Upper lobe of left lung (tissue), 6 donors: ENCODE measurements at regions not wholly inside any gene's neighbourhood (a gene's known extent, or its start where the extent isn't known, plus 50 kb on each side); places are given as distances from the start of the nearest gene placed in this dataset.

Experiments
- ATAC-seq, 2 donors: fragments of 200-7000 bp; cut with Tn5 transposase; one replicate each; pipeline ENCODE4 v1.9.1; 2022; ENCODE audit warnings: mild to moderate bottlenecking in 2 of 2, moderate library complexity in 2 of 2; ENCODE audit not compliant: low FRiP score in 2 of 2
- DNase-seq, 2 donors: peaks; one replicate each; pipeline ENCODE4 v3.0.0-alpha.2; 2019 to 2020
- H3K27ac ChIP-seq, 4 donors: fragments of 200-600 bp; sonication (generic); one replicate each; pipeline ENCODE4 v1.5.1; 2016 to 2019
- H3K27me3 ChIP-seq, 4 donors: fragments of 200-600 bp; sonication (generic); one replicate each; pipeline ENCODE4 v1.5.1; 2017 to 2019
- H3K36me3 ChIP-seq, 4 donors: fragments of 200-600 bp; sonication (generic); one replicate each; pipeline ENCODE4 v1.5.1; 2016 to 2019
- H3K4me1 ChIP-seq, 4 donors: fragments of 200-600 bp; sonication (generic); one replicate each; pipeline ENCODE4 v1.5.1; 2018 to 2019
- H3K4me3 ChIP-seq, 4 donors: fragments of 200-600 bp; sonication (generic); one replicate each; pipeline ENCODE4 v1.5.1; 2017 to 2019; ENCODE audit warnings: mild to moderate bottlenecking in 2 of 4, moderate library complexity in 1 of 4
- H3K9me3 ChIP-seq, 4 donors: fragments of 200-600 bp; sonication (generic); one replicate each; pipeline ENCODE4 v1.5.1; 2018 to 2019
- EP300 ChIP-seq, 4 donors: sonication (generic); formaldehyde crosslinking; IDR thresholded peaks; one replicate each; pipeline ENCODE4 v1.5.1; 2017; ENCODE audit warnings: antibody characterized with exemption in 4 of 4, control low read depth in 2 of 4
- POLR2A ChIP-seq, 4 donors: fragments of 450-650 bp; IDR thresholded peaks; one replicate each; pipeline ENCODE4 v1.5.1; 2016 to 2017; ENCODE audit warnings: antibody characterized with exemption in 4 of 4, mild to moderate bottlenecking in 2 of 4
- POLR2AphosphoS5 ChIP-seq, 2 donors: sonication (generic); formaldehyde crosslinking; IDR thresholded peaks; one replicate each; pipeline ENCODE4 v1.5.1; 2017; ENCODE audit warnings: antibody characterized with exemption in 2 of 2
- WGBS, 2 donors: methylation state at CpG; one replicate each; pipeline ENCODE4 v1.1.5; 2017 to 2018; 5-methylcytosine and 5-hydroxymethylcytosine counted together
- TF ChIP-seq, protein P1 (sequence below), 6 experiments: fragments of 450-650 bp in 4 of 6; fragments of 200-600 bp in 2 of 6; sonication (generic) in 2 of 6; IDR thresholded peaks; one replicate each; pipeline ENCODE4 v1.5.1; 2016 to 2019; ENCODE audit warnings: antibody characterized with exemption in 6 of 6
- donor health status: DM: no; HTN: no; CAD: no; lungs with moderate emphysema.
- donor health status: DM: no; HTN: yes; CAD: no; lungs with severe emphysema.

GRCh38 chr3:26291840-26292239 lies 330.7 kb upstream of the LRRC3B start:
- DNase-seq (no peak), ATAC-seq (no peak)
- TF ChIP-seq, protein P1, sequence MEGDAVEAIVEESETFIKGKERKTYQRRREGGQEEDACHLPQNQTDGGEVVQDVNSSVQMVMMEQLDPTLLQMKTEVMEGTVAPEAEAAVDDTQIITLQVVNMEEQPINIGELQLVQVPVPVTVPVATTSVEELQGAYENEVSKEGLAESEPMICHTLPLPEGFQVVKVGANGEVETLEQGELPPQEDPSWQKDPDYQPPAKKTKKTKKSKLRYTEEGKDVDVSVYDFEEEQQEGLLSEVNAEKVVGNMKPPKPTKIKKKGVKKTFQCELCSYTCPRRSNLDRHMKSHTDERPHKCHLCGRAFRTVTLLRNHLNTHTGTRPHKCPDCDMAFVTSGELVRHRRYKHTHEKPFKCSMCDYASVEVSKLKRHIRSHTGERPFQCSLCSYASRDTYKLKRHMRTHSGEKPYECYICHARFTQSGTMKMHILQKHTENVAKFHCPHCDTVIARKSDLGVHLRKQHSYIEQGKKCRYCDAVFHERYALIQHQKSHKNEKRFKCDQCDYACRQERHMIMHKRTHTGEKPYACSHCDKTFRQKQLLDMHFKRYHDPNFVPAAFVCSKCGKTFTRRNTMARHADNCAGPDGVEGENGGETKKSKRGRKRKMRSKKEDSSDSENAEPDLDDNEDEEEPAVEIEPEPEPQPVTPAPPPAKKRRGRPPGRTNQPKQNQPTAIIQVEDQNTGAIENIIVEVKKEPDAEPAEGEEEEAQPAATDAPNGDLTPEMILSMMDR (IDR thresholded peaks at IDR 0.05): no peak
- TF ChIP-seq EP300 (IDR thresholded peaks at IDR 0.05): no peak
- no peak for TF ChIP-seq POLR2A (IDR thresholded peaks at IDR 0.05)
- TF ChIP-seq POLR2AphosphoS5 (IDR thresholded peaks at IDR 0.05): no peak
- WGBS, 2 donors: 86 to 91% methylated on average over 1 of the region's 1 CpG
- no peaks in the 10 kb centered on the region for H3K36me3 ChIP-seq
- H3K9me3 ChIP-seq: no peaks in the 10 kb centered on the region
- no peak overlapping the region for H3K4me3 ChIP-seq
- no peak overlapping the region for H3K27ac ChIP-seq
- no peaks in the 10 kb centered on the region for H3K27me3 ChIP-seq
- no peaks in the 10 kb centered on the region for H3K4me1 ChIP-seq

- no peaks in the 10 kb centered on the region for H3K9me3 ChIP-seq
- H3K27me3 ChIP-seq: no peaks in the 10 kb centered on the region
- TF ChIP-seq EP300 (IDR thresholded peaks at IDR 0.05) (no peak), POLR2A (IDR thresholded peaks at IDR 0.05) (no peak), POLR2AphosphoS5 (IDR thresholded peaks at IDR 0.05) (no peak)
- TF ChIP-seq, protein P1 (IDR thresholded peaks at IDR 0.05): no peak
- H3K27ac ChIP-seq: no peak overlapping the region
- ATAC-seq (no peak), DNase-seq (no peak)
- WGBS, 2 donors: 88 to 93% methylated on average over 1 of the region's 1 CpG
- no peak overlapping the region for H3K4me3 ChIP-seq
- H3K36me3 ChIP-seq: no peaks in the 10 kb centered on the region
- H3K4me1 ChIP-seq: no peaks in the 10 kb centered on the region
These were observed 329.8 kb upstream of the LRRC3B start for GRCh38 chr3:26292780-26293179.

DNA sequence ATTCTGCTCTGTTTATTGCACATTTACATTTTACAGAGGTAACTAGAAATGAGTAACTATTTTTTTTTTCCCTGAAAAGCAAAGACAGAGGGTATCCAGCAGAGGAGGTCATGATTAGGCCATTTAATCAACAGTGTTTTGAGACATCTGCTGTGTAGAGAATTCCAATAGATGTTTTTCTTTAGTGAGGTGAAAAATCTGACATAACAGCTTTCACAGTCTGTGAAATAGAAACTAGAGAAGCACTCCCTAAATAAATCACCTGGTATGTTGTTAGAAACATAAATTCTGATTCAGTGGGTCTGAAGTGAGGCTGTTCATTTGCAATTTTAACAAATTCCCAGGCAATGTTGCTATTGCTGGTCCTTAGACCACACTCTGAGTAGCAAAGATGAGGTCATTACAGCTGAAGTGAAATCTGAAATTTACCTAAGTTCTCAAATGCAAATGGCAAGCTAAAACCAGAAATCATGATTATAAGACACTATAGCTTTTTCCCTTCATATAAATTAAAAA lies 329.2 kb upstream of the LRRC3B start:
- Histone ChIP-seq H3K9me3 (no peaks in the 10 kb centered on the region), H3K4me1 (no peaks in the 10 kb centered on the region), H3K4me3 (no peak overlapping the region), H3K27me3 (no peaks in the 10 kb centered on the region), H3K27ac (no peak overlapping the region), H3K36me3 (no peaks in the 10 kb centered on the region)
- no peak for DNase-seq
- TF ChIP-seq EP300 (IDR thresholded peaks at IDR 0.05) (no peak), POLR2A (IDR thresholded peaks at IDR 0.05) (no peak), POLR2AphosphoS5 (IDR thresholded peaks at IDR 0.05) (no peak)
- TF ChIP-seq, protein P1 (IDR thresholded peaks at IDR 0.05): no peak
- no peak for ATAC-seq

DNA sequence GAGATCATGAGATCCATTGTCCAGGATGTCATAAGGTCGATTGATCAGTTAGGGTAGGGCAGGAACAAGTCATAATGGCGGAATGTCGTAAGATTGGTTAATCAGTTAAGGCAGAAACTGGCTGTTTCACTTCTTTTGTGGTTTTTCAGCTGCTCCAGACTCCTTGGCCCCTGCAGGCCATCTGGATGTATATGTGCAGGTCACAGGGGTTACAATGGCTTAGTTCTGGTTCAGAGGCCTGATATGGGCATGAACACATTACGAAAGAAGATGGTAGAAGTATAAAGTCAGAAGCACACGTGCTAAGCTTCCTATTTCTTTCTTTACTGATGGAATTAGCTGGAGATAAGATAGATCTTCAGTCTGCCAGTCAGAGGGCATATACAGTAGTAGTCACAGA lies 315.4 kb upstream of the LRRC3B start:
- H3K9me3 ChIP-seq: peaks cover 0 to 4% (median 0%) of the 10 kb centered on the region in 4 donors
- no peak for DNase-seq
- no peaks in the 10 kb centered on the region for H3K4me1 ChIP-seq
- WGBS, 2 donors: 87 to 88% methylated on average over 5 of the region's 5 CpGs
- no peaks in the 10 kb centered on the region for H3K36me3 ChIP-seq
- no peak for ATAC-seq
- H3K27me3 ChIP-seq: no peaks in the 10 kb centered on the region
- H3K27ac ChIP-seq: no peak overlapping the region
- TF ChIP-seq EP300 (IDR thresholded peaks at IDR 0.05) (no peak), POLR2A (IDR thresholded peaks at IDR 0.05) (no peak), POLR2AphosphoS5 (IDR thresholded peaks at IDR 0.05) (no peak)
- TF ChIP-seq, protein P1 (IDR thresholded peaks at IDR 0.05): no peak
- no peak overlapping the region for H3K4me3 ChIP-seq

DNA sequence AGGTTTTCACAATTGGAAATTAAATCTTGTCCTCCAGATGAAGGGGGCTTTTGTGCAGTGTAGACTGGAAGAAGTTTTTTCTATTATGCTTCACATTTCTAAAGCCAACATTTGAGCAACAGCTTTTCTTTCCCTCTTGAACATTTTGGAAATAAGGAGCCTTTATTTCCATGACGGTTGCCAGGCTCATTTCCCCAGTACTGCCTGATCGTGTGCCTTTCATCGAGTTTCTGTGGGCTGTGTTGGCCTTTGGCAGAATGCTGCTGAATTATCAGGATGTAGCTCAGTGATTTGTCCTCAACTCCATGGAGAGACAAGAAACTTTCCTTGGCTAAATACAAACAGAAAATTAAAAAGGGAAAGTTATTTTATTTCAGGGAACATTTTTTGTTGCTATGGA lies 314.8 kb upstream of the LRRC3B start:
- ATAC-seq (no peak), DNase-seq (no peak)
- Histone ChIP-seq H3K4me1 (no peaks in the 10 kb centered on the region), H3K27ac (no peak overlapping the region), H3K4me3 (no peak overlapping the region), H3K27me3 (no peaks in the 10 kb centered on the region), H3K36me3 (no peaks in the 10 kb centered on the region), H3K9me3 (peaks cover 0 to 4% (median 0%) of the 10 kb centered on the region in 4 donors)
- TF ChIP-seq POLR2A (IDR thresholded peaks at IDR 0.05): no peak
- no peak for TF ChIP-seq POLR2AphosphoS5 (IDR thresholded peaks at IDR 0.05)
- TF ChIP-seq, protein P1 (IDR thresholded peaks at IDR 0.05): no peak
- TF ChIP-seq EP300 (IDR thresholded peaks at IDR 0.05): no peak
- WGBS, 2 donors: 77 to 84% methylated on average over 3 of the region's 3 CpGs
